HUES64 (cell line): ENCODE measurements at regions not wholly inside any gene's neighbourhood (a gene's known extent, or its start where the extent isn't known, plus 50 kb on each side); places are given as distances from the start of the nearest gene placed in this dataset.

Experiments
- H3K27ac ChIP-seq: 2 replicates; pipeline ENCODE4 v1.7.0; 2013; ENCODE audit warnings: low read depth, low read length, inconsistent platforms
- H3K27me3 ChIP-seq: 2 replicates; pipeline ENCODE4 v1.6.1; 2013; ENCODE audit warnings: mild to moderate bottlenecking, low read length; ENCODE audit not compliant: insufficient read depth
- H3K36me3 ChIP-seq: 2 replicates; pipeline ENCODE4 v1.6.1; 2013; ENCODE audit warnings: mild to moderate bottlenecking, low read length; ENCODE audit not compliant: insufficient read depth
- H3K4me1 ChIP-seq: 2 replicates; pipeline ENCODE4 v1.6.1; 2013; ENCODE audit warnings: mild to moderate bottlenecking, low read length, moderate library complexity; ENCODE audit not compliant: insufficient read depth
- H3K4me3 ChIP-seq: 2 replicates; pipeline ENCODE4 v1.5.1; 2013; ENCODE audit warnings: mild to moderate bottlenecking, low read length, moderate library complexity
- H3K9ac ChIP-seq: 2 replicates; pipeline ENCODE4 v1.6.1; 2013; ENCODE audit warnings: mild to moderate bottlenecking, low read depth, low read length
- H3K9me3 ChIP-seq: 2 replicates; pipeline ENCODE4 v1.6.1; 2013; ENCODE audit warnings: low read depth, low read length; ENCODE audit not compliant: insufficient read depth
- WGBS: fragments of 150-250, 120-280 bp; methylation state at CpG from one replicate; pipeline ENCODE4 v1.1.7; 2013; ENCODE audit warnings: missing lambda C conversion rate; 5-methylcytosine and 5-hydroxymethylcytosine counted together

- no peaks in the 10 kb centered on the region for H3K4me1 ChIP-seq
- no peak overlapping the region for H3K27ac ChIP-seq
- 91% methylated on average over 3 of the region's 3 CpGs for WGBS
Measured at GRCh38 chr7:47221826-47222225, 360.1 kb downstream of the TNS3 start.

GRCh38 chr7:47218378-47219176 lies 363.3 kb downstream of the TNS3 start:
- Histone ChIP-seq H3K27ac (no peak overlapping the region), H3K9me3 (no peaks in the 10 kb centered on the region), H3K4me3 (no peak overlapping the region), H3K36me3 (no peaks in the 10 kb centered on the region), H3K9ac (no peak overlapping the region), H3K27me3 (no peaks in the 10 kb centered on the region), H3K4me1 (no peaks in the 10 kb centered on the region)
- 88% methylated on average over 8 of the region's 9 CpGs for WGBS

More at GRCh38 chr7:47221826-47222225, 360.1 kb downstream of the TNS3 start:
- no peaks in the 10 kb centered on the region for H3K27me3 ChIP-seq
- no peaks in the 10 kb centered on the region for H3K36me3 ChIP-seq
- no peak overlapping the region for H3K9ac ChIP-seq
- no peaks in the 10 kb centered on the region for H3K9me3 ChIP-seq
- H3K4me3 ChIP-seq, result no peak overlapping the region

- Histone ChIP-seq H3K9ac (no peak overlapping the region), H3K4me1 (no peaks in the 10 kb centered on the region), H3K9me3 (no peaks in the 10 kb centered on the region), H3K36me3 (no peaks in the 10 kb centered on the region), H3K27me3 (no peaks in the 10 kb centered on the region), H3K27ac (no peak overlapping the region), H3K4me3 (no peak overlapping the region)
- WGBS, result 88% methylated on average over 7 of the region's 7 CpGs
Measured at GRCh38 chr7:47217570-47218360, 364.1 kb downstream of the TNS3 start.

DNA sequence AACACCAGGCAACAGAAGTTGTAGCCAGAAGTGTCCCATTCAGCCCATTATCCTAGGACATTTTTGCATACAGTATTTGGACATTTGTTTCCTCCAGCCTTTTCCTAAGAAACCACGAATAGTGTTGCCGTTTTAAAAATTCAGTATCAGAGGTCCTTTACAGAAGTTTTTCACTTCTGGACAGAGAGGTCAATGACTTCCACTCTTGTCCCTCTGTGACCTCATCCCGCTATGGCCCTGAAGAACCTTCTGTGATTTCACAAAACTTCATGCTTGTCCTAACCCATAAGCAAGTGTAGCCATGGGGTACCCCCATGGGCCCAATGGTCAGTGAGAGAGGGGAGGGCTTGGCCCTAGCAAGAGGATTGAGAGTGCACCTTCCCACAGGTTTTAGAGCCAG lies 364.8 kb downstream of the TNS3 start:
- 97% methylated on average over 3 of the region's 3 CpGs for WGBS

GRCh38 chr7:47216439-47216838 lies 365.5 kb downstream of the TNS3 start:
- Histone ChIP-seq H3K4me1 (no peaks in the 10 kb centered on the region), H3K4me3 (no peak overlapping the region), H3K36me3 (no peaks in the 10 kb centered on the region), H3K27me3 (no peaks in the 10 kb centered on the region), H3K27ac (no peak overlapping the region), H3K9me3 (no peaks in the 10 kb centered on the region), H3K9ac (no peak overlapping the region)
- 95% methylated on average over 3 of the region's 3 CpGs for WGBS

More for the DNA sequence above, 364.8 kb downstream of the TNS3 start:
- H3K9me3 ChIP-seq, result no peaks in the 10 kb centered on the region
- H3K9ac ChIP-seq, result no peak overlapping the region
- H3K4me1 ChIP-seq, result no peaks in the 10 kb centered on the region
- H3K4me3 ChIP-seq, result no peak overlapping the region
- no peaks in the 10 kb centered on the region for H3K36me3 ChIP-seq
- H3K27ac ChIP-seq, result no peak overlapping the region
- no peaks in the 10 kb centered on the region for H3K27me3 ChIP-seq

DNA sequence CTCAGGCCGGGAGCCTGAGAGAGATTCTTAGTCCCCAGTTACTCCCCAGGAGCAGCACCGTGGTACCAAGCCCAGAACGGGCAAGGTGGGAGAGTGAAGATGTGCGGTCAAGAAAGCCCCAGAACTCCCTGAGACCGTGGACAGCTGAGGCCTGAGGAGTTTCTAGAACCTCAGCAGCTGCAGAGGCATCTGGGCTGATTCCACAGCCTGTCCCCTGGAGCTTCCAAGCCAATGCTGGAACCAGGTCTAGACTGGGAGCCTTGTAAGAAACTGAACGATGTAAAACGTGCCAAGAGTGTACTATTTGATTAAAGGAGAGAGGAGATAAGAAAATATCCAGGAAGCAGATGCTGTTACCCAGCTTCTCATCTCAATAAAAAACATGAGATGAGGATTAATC lies 366.3 kb downstream of the TNS3 start:
- 91% methylated on average over 7 of the region's 7 CpGs for WGBS
- no peaks in the 10 kb centered on the region for H3K36me3 ChIP-seq
- H3K4me1 ChIP-seq, result no peaks in the 10 kb centered on the region
- H3K27ac ChIP-seq, result no peak overlapping the region
- no peaks in the 10 kb centered on the region for H3K9me3 ChIP-seq
- no peak overlapping the region for H3K9ac ChIP-seq
- H3K4me3 ChIP-seq, result no peak overlapping the region
- H3K27me3 ChIP-seq, result no peaks in the 10 kb centered on the region

- Histone ChIP-seq H3K27ac (no peak overlapping the region), H3K9me3 (no peaks in the 10 kb centered on the region), H3K4me1 (no peaks in the 10 kb centered on the region), H3K4me3 (no peak overlapping the region), H3K36me3 (no peaks in the 10 kb centered on the region), H3K27me3 (no peaks in the 10 kb centered on the region), H3K9ac (no peak overlapping the region)
- 91% methylated on average over 4 of the region's 4 CpGs for WGBS
Measured at GRCh38 chr7:47215049-47215448, 366.9 kb downstream of the TNS3 start.

DNA sequence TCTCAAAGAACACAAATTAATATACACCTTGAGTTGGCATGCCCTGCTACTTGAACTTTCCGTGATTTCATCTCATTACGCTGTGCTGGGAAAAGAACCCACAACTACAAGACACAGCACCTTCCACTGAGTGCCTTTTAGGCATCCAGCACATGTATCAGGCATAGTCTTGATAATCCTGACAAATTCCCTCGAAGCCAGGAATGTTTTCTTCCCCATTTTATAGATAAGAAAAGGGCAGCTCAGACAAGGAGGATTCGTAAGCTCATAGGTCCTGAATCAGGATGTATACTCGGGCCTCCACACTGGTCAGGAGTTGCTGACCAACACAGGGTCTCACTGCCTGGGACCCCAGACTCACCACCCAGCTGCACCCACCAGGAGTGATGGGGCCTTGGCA lies 368.6 kb downstream of the TNS3 start:
- no peaks in the 10 kb centered on the region for H3K27me3 ChIP-seq
- no peak overlapping the region for H3K4me3 ChIP-seq
- H3K4me1 ChIP-seq, result no peaks in the 10 kb centered on the region
- H3K36me3 ChIP-seq, result no peaks in the 10 kb centered on the region
- H3K9ac ChIP-seq, result no peak overlapping the region
- no peaks in the 10 kb centered on the region for H3K9me3 ChIP-seq
- no peak overlapping the region for H3K27ac ChIP-seq
- 92% methylated on average over 5 of the region's 5 CpGs for WGBS

GRCh38 chr7:47211519-47211973 lies 370.4 kb downstream of the TNS3 start:
- WGBS, result 68% methylated on average over 5 of the region's 5 CpGs

DNA sequence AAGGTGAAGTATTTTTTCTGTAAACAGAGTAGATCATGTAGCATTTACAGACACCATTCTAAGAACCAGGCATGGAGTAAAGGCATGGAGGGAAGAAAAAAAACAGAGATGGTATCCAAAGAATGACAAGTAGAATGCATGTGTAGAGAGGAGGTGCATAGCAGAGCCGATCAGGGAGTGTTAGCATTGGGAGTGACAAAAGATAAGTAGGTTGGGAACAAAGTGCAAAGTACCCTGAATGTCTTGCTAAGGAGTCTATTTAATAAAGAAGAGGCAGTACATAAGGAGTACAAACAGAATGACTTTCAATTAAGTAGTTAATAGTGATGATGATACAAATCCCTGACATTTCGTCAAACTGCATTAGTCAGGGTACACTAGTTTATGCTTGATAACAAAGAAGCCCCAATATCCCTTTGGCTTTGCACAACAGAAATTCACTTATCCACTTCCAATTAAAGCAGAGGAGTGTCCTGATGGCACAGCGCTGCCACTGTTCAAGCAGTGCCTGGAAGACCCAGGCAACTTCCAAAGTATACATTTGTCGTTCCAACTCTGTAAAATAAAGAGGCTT lies 371.5 kb downstream of the TNS3 start:
- Histone ChIP-seq H3K9ac (no peak overlapping the region), H3K4me1 (no peaks in the 10 kb centered on the region), H3K27me3 (no peaks in the 10 kb centered on the region), H3K4me3 (no peak overlapping the region), H3K9me3 (no peaks in the 10 kb centered on the region), H3K36me3 (no peaks in the 10 kb centered on the region), H3K27ac (no peak overlapping the region)
- WGBS, result 81% methylated on average over 4 of the region's 4 CpGs

More at GRCh38 chr7:47211519-47211973, 370.4 kb downstream of the TNS3 start:
- Histone ChIP-seq H3K4me3 (no peak overlapping the region), H3K9ac (no peak overlapping the region), H3K27me3 (no peaks in the 10 kb centered on the region), H3K36me3 (no peaks in the 10 kb centered on the region), H3K27ac (no peak overlapping the region), H3K9me3 (no peaks in the 10 kb centered on the region), H3K4me1 (no peaks in the 10 kb centered on the region)

DNA sequence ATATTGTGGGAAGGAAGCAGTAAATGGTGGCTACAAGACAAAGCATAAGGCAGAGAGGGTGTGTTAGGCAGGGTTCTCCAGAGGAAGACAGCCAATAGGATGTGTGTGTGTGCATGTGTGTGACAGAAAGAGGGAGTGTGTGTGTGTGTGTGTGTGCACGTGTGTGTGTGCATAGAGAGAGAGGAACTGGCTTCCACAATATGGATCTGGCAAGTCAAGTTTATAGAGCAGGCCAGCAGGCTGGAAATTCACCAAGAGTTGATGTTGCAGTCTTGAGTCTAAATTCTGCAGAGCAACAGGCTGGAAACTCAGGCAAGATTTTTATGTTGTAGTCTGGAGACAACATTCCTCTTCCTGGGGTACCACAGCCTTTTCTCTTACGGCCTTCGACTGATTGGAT lies 374.0 kb downstream of the TNS3 start:
- Histone ChIP-seq H3K4me3 (no peak overlapping the region), H3K27me3 (no peaks in the 10 kb centered on the region), H3K27ac (no peak overlapping the region), H3K4me1 (no peaks in the 10 kb centered on the region), H3K9ac (no peak overlapping the region), H3K9me3 (no peaks in the 10 kb centered on the region), H3K36me3 (no peaks in the 10 kb centered on the region)
- 91% methylated on average over 3 of the region's 3 CpGs for WGBS
